HEK293 (cell line): ENCODE measurements at regions not wholly inside any gene's neighbourhood (a gene's known extent, or its start where the extent isn't known, plus 50 kb on each side); places are given as distances from the start of the nearest gene placed in this dataset.

Experiments used
- CTCF ChIA-PET: fragments of 350-600 bp; formaldehyde crosslinking; extraction: SDS; loops from one replicate; lab custom pipeline; 2021; ENCODE audit warnings: antibody characterized with exemption; lab: Yijun Ruan, JAX
- POLR2A ChIA-PET: fragments of 300-600 bp; formaldehyde crosslinking; extraction: SDS; loops from one replicate; lab custom pipeline; 2020; ENCODE audit warnings: antibody characterized with exemption, inconsistent platforms; lab: Yijun Ruan, JAX
- H3K27ac ChIP-seq: fragments of 200-500 bp; sonication (Bioruptor generic); 2 replicates; pipeline ENCODE4 v1.5.1; 2014; ENCODE audit warnings: low read depth, low read length, control low read depth, inconsistent platforms; ENCODE audit errors: extremely low read depth
- H3K36me3 ChIP-seq, 2 experiments: fragments of 200-500 bp in 1 of 2; sonication (Bioruptor generic) in 1 of 2; 1 replicate in 1 of 2; 2 replicates in 1 of 2; pipeline ENCODE4 v1.5.1; 2014 to 2017; ENCODE audit warnings: inconsistent platforms in 2 of 2, low read length in 2 of 2; ENCODE audit not compliant: control insufficient read depth in 2 of 2, insufficient read depth in 1 of 2
- H3K4me1 ChIP-seq: fragments of 200-500 bp; sonication (Bioruptor generic); 2 replicates; pipeline ENCODE4 v1.5.1; 2014; ENCODE audit warnings: mild to moderate bottlenecking, low read length, inconsistent platforms; ENCODE audit not compliant: control insufficient read depth, insufficient read depth
- H3K4me3 ChIP-seq: 2 replicates; pipeline ENCODE4 v1.5.1; 2011; ENCODE audit warnings: low read depth, mild to moderate bottlenecking, control low read depth, low read length, moderate library complexity
- H3K9me3 ChIP-seq: fragments of 200-500 bp; sonication (Bioruptor generic); 2 replicates; pipeline ENCODE4 v1.5.1; 2014; ENCODE audit warnings: low read depth, low read length, inconsistent platforms; ENCODE audit not compliant: control insufficient read depth, insufficient read depth
- AEBP2 ChIP-seq: fragments of 450-650 bp; formaldehyde crosslinking; IDR thresholded peaks from 2 replicates; pipeline ENCODE4 v1.5.1; 2016; ENCODE audit warnings: missing biosample characterization, missing genetic modification characterization, borderline replicate concordance
- HOXD13 ChIP-seq: sonication (generic); formaldehyde crosslinking; IDR thresholded peaks from 2 replicates; pipeline ENCODE4 v1.8.0; 2022; ENCODE audit warnings: missing genetic modification reagents, borderline replicate concordance
- PRDM1 ChIP-seq: fragments of 450-650 bp; formaldehyde crosslinking; IDR thresholded peaks from 2 replicates; pipeline ENCODE4; 2016; ENCODE audit warnings: missing biosample characterization, missing genetic modification characterization
- SALL2 ChIP-seq: fragments of 450-650 bp; formaldehyde crosslinking; IDR thresholded peaks from 2 replicates; pipeline ENCODE4 v1.5.0; 2017; ENCODE audit warnings: missing biosample characterization, mild to moderate bottlenecking, missing genetic modification characterization, borderline replicate concordance
- SETDB1 ChIP-seq: IDR thresholded peaks from one replicate; pipeline ENCODE4 v1.6.1; 2017; ENCODE audit warnings: mild to moderate bottlenecking, low read length, moderate library complexity, mixed read lengths; ENCODE audit not compliant: insufficient read length
- SP3 ChIP-seq: fragments of 450-650 bp; formaldehyde crosslinking; IDR thresholded peaks from 2 replicates; pipeline ENCODE4 v1.5.1; 2016; ENCODE audit warnings: missing biosample characterization, missing genetic modification characterization
- TRIM28 ChIP-seq: IDR thresholded peaks from 2 replicates; pipeline ENCODE4 v1.6.1; 2011; ENCODE audit warnings: low read length, control low read depth, borderline replicate concordance
- WT1 ChIP-seq: fragments of 450-650 bp; formaldehyde crosslinking; IDR thresholded peaks from 2 replicates; pipeline ENCODE4 v1.5.1; 2016; ENCODE audit warnings: missing biosample characterization, missing genetic modification characterization
- ZNF132 ChIP-seq: fragments of 450-650 bp; formaldehyde crosslinking; IDR thresholded peaks from 2 replicates; pipeline ENCODE4 v1.5.1; 2017; ENCODE audit warnings: missing biosample characterization, missing genetic modification characterization, borderline replicate concordance
- ZNF138 ChIP-seq: fragments of 450-650 bp; formaldehyde crosslinking; IDR thresholded peaks from 2 replicates; pipeline ENCODE4 v1.5.1; 2016; ENCODE audit warnings: missing biosample characterization, missing genetic modification characterization, borderline replicate concordance
- ZNF148 ChIP-seq: fragments of 450-650 bp; formaldehyde crosslinking; IDR thresholded peaks from 2 replicates; pipeline ENCODE4 v1.5.0; 2017; ENCODE audit warnings: missing biosample characterization, missing genetic modification characterization, borderline replicate concordance
- ZNF184 ChIP-seq: fragments of 450-650 bp; IDR thresholded peaks from 2 replicates; pipeline ENCODE4 v1.5.1; 2018; ENCODE audit warnings: missing biosample characterization, mild to moderate bottlenecking, missing genetic modification characterization
- ZNF221 ChIP-seq: fragments of 450-650 bp; formaldehyde crosslinking; IDR thresholded peaks from 2 replicates; pipeline ENCODE4 v1.5.1; 2017; ENCODE audit warnings: missing biosample characterization, missing genetic modification characterization, borderline replicate concordance
- ZNF354C ChIP-seq: fragments of 450-650 bp; formaldehyde crosslinking; IDR thresholded peaks from 2 replicates; pipeline ENCODE4 v1.5.1; 2016; ENCODE audit warnings: missing biosample characterization, missing genetic modification characterization, low read depth, borderline replicate concordance
- ZNF426 ChIP-seq: fragments of 450-650 bp; formaldehyde crosslinking; IDR thresholded peaks from 2 replicates; pipeline ENCODE4 v1.5.1; 2017; ENCODE audit warnings: missing biosample characterization, missing genetic modification characterization, mild to moderate bottlenecking, inconsistent platforms, moderate library complexity
- ZNF530 ChIP-seq: fragments of 450-650 bp; formaldehyde crosslinking; IDR thresholded peaks from 2 replicates; pipeline ENCODE4 v1.5.1; 2016; ENCODE audit warnings: low read depth, missing biosample characterization, missing genetic modification characterization
- ZNF571 ChIP-seq: fragments of 450-650 bp; formaldehyde crosslinking; IDR thresholded peaks from 2 replicates; pipeline ENCODE4 v1.5.0; 2017; ENCODE audit warnings: missing biosample characterization, missing genetic modification characterization
- ZNF658 ChIP-seq: fragments of 450-650 bp; formaldehyde crosslinking; IDR thresholded peaks from 2 replicates; pipeline ENCODE4; 2016; ENCODE audit warnings: missing biosample characterization, missing genetic modification characterization
- ZNF660 ChIP-seq: fragments of 450-650 bp; IDR thresholded peaks from 2 replicates; pipeline ENCODE4 v1.5.1; 2018; ENCODE audit warnings: missing biosample characterization, mild to moderate bottlenecking, missing genetic modification characterization
- ZNF670 ChIP-seq: fragments of 450-650 bp; formaldehyde crosslinking; IDR thresholded peaks from 2 replicates; pipeline ENCODE4 v1.5.1; 2016; ENCODE audit warnings: missing biosample characterization, missing genetic modification characterization, low read depth
- ZNF677 ChIP-seq: fragments of 450-650 bp; IDR thresholded peaks from 2 replicates; pipeline ENCODE4 v1.5.0; 2018; ENCODE audit warnings: missing biosample characterization, mild to moderate bottlenecking, missing genetic modification characterization, moderate library complexity
- ZNF830 ChIP-seq: fragments of 450-650 bp; IDR thresholded peaks from 2 replicates; pipeline ENCODE4 v1.5.0; 2018; ENCODE audit warnings: missing biosample characterization, missing genetic modification characterization, low read depth, mild to moderate bottlenecking, moderate library complexity
- ZSCAN30 ChIP-seq: fragments of 450-650 bp; IDR thresholded peaks from 2 replicates; pipeline ENCODE4 v1.5.1; 2018; ENCODE audit warnings: missing biosample characterization, mild to moderate bottlenecking, missing genetic modification characterization, moderate library complexity
- TF ChIP-seq, protein P1 (sequence below): fragments of 450-650 bp; formaldehyde crosslinking; IDR thresholded peaks from 2 replicates; pipeline ENCODE4 v1.5.1; 2016; ENCODE audit warnings: missing biosample characterization, missing genetic modification characterization
- TF ChIP-seq, protein P2 (sequence below): IDR thresholded peaks from 2 replicates; pipeline ENCODE4 v1.6.1; 2011; ENCODE audit warnings: mild to moderate bottlenecking, low read depth, low read length, borderline replicate concordance

DNA sequence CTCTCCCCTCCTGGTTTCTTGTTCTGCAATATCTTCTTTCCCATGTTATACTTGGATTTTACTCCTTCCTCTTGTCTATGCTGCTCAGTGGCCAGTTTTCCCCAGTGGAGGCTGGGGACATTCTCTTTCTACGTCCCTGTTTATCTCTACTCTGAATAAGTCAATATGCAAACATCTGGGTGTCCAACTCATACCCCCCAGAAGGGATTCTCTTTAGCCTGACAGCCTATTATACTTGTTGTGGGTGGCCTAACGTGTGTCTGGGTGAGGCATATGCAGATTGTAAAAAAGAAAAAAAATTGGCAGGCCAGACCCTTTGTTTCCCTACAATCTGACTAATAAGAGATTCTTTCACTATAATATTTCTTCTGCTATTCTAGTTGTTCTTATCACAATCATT lies 134.2 kb upstream of the MAF start:
- H3K36me3 ChIP-seq = no peaks in the 10 kb centered on the region
- ChIA-PET CTCF (no interaction called here), POLR2A (no interaction called here)
- no peak overlapping the region for H3K27ac ChIP-seq
- H3K9me3 ChIP-seq = no peaks in the 10 kb centered on the region
- TF ChIP-seq ZNF677 (tag by site-specific recombination) (no peak), ZNF426 (no peak), ZNF660 (tag by site-specific recombination) (no peak), ZSCAN30 (tag by site-specific recombination) (no peak), ZNF132 (tag by site-specific recombination) (no peak), SP3 (tag by site-specific recombination) (no peak)
- H3K4me3 ChIP-seq = no peak overlapping the region
- no peaks in the 10 kb centered on the region for H3K4me1 ChIP-seq

GRCh38 chr16:79728923-79729240 lies 128.3 kb upstream of the MAF start:
- ChIA-PET CTCF (interaction anchor here (0.6 kb wide), 1 partner anchor 1386 kb away, joined by 4 read pairs; no protein-coding TSS in a partner anchor), POLR2A (no interaction called here)

More at GRCh38 chr16:79728923-79729240, 128.3 kb upstream of the MAF start:
- Histone ChIP-seq H3K4me3 (no peak overlapping the region), H3K27ac (no peak overlapping the region), H3K9me3 (no peaks in the 10 kb centered on the region), H3K36me3 (no peaks in the 10 kb centered on the region), H3K4me1 (no peaks in the 10 kb centered on the region)
- TF ChIP-seq SALL2 (tag by site-specific recombination) (no peak), WT1 (tag by site-specific recombination) (no peak), PRDM1 (tag by site-specific recombination) (no peak), TRIM28 (no peak), AEBP2 (tag by site-specific recombination) (no peak), ZNF670 (tag by site-specific recombination) (no peak), ZNF221 (tag by site-specific recombination) (no peak), ZNF830 (no peak), ZNF530 (tag by site-specific recombination) (no peak), ZNF426 (no peak), ZNF148 (tag by site-specific recombination) (no peak), HOXD13 (CRISPR knock-in tag) (no peak), ZNF658 (no peak), ZNF571 (tag by site-specific recombination) (no peak), SETDB1 (no peak), ZNF184 (no peak), ZNF138 (no peak), ZNF354C (tag by site-specific recombination) (no peak)
- TF ChIP-seq, protein P1, sequence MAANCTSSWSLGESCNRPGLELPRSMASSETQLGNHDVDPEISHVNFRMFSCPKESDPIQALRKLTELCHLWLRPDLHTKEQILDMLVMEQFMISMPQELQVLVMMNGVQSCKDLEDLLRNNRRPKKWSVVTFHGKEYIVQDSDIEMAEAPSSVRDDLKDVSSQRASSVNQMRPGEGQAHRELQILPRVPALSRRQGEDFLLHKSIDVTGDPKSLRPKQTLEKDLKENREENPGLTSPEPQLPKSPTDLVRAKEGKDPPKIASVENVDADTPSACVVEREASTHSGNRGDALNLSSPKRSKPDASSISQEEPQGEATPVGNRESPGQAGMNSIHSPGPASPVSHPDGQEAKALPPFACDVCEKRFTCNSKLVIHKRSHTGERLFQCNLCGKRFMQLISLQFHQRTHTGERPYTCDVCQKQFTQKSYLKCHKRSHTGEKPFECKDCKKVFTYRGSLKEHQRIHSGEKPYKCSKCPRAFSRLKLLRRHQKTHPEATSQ = no peak
- TF ChIP-seq, protein P2, sequence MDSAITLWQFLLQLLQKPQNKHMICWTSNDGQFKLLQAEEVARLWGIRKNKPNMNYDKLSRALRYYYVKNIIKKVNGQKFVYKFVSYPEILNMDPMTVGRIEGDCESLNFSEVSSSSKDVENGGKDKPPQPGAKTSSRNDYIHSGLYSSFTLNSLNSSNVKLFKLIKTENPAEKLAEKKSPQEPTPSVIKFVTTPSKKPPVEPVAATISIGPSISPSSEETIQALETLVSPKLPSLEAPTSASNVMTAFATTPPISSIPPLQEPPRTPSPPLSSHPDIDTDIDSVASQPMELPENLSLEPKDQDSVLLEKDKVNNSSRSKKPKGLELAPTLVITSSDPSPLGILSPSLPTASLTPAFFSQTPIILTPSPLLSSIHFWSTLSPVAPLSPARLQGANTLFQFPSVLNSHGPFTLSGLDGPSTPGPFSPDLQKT = no peak
